GM23338 (cell line): ENCODE measurements at regions not wholly inside any gene's neighbourhood (a gene's known extent, or its start where the extent isn't known, plus 50 kb on each side); places are given as distances from the start of the nearest gene placed in this dataset.

Source experiments
- ATAC-seq: fragments of 200-7000 bp; cut with Tn5 transposase; 3 replicates; pipeline ENCODE4 v1.9.1; 2020
- DNase-seq: peaks from one replicate; pipeline ENCODE4 v3.0.0-alpha.2; 2015; ENCODE audit warnings: low spot score
- H2AFZ ChIP-seq: fragments of 200-600 bp; sonication (generic); 2 replicates; pipeline ENCODE4 v1.8.0; 2016; ENCODE audit warnings: antibody characterized with exemption, mild to moderate bottlenecking, moderate library complexity
- H3F3A ChIP-seq: fragments of 200-600 bp; sonication (generic); replicated peaks from 2 replicates; pipeline ENCODE4 v1.8.0; 2017; ENCODE audit warnings: antibody characterized with exemption, mixed run types, low read depth
- H3K27ac ChIP-seq: fragments of 200-600 bp; sonication (generic); 2 replicates; pipeline ENCODE4 v1.6.1; 2016; ENCODE audit warnings: low read depth
- H3K27me3 ChIP-seq: fragments of 200-600 bp; sonication (generic); 2 replicates; pipeline ENCODE4 v1.8.0; 2016; ENCODE audit warnings: mild to moderate bottlenecking, mixed run types, moderate library complexity; ENCODE audit not compliant: insufficient read depth
- H3K36me3 ChIP-seq: fragments of 200-600 bp; sonication (generic); 2 replicates; pipeline ENCODE4 v1.8.0; 2016; ENCODE audit warnings: mild to moderate bottlenecking; ENCODE audit not compliant: insufficient read depth
- H3K4me1 ChIP-seq: fragments of 200-600 bp; sonication (generic); 2 replicates; pipeline ENCODE4 v1.8.0; 2016; ENCODE audit warnings: mild to moderate bottlenecking, moderate library complexity; ENCODE audit not compliant: insufficient read depth
- H3K4me2 ChIP-seq: fragments of 200-600 bp; sonication (generic); 2 replicates; pipeline ENCODE4 v1.7.1; 2017; ENCODE audit warnings: mixed run types
- H3K4me3 ChIP-seq: fragments of 200-600 bp; sonication (generic); 2 replicates; pipeline ENCODE4 v1.6.1; 2016; ENCODE audit warnings: mixed run types
- H3K79me2 ChIP-seq: fragments of 200-600 bp; sonication (generic); replicated peaks from 2 replicates; pipeline ENCODE4 v1.8.0; 2017; ENCODE audit warnings: mild to moderate bottlenecking; ENCODE audit not compliant: insufficient read depth
- H3K9me2 ChIP-seq: fragments of 200-600 bp; sonication (generic); 2 replicates; pipeline ENCODE4 v1.8.0; 2017; ENCODE audit not compliant: insufficient read depth
- H4K20me1 ChIP-seq: fragments of 200-600 bp; sonication (generic); replicated peaks from 2 replicates; pipeline ENCODE4 v1.8.0; 2017; ENCODE audit warnings: mild to moderate bottlenecking; ENCODE audit not compliant: insufficient read depth
- H3K27ac Mint-ChIP-seq: 2 replicates; pipeline ENCODE4 v1.8.0; 2020; ENCODE audit warnings: inconsistent platforms, mild to moderate bottlenecking, moderate library complexity, mixed read lengths
- H3K27me3 Mint-ChIP-seq: 3 replicates; pipeline ENCODE4 v1.8.0; 2022; ENCODE audit warnings: low read depth, mild to moderate bottlenecking, moderate library complexity, mixed read lengths, inconsistent platforms; ENCODE audit not compliant: insufficient read depth, poor library complexity
- H3K36me3 Mint-ChIP-seq: 3 replicates; pipeline ENCODE4 v1.8.0; 2021; ENCODE audit warnings: low read depth, mild to moderate bottlenecking, inconsistent platforms, moderate library complexity, mixed read lengths
- H3K4me1 Mint-ChIP-seq: 3 replicates; pipeline ENCODE4 v1.8.0; 2020; ENCODE audit warnings: mild to moderate bottlenecking, inconsistent platforms, mixed read lengths
- H3K4me3 Mint-ChIP-seq: 3 replicates; pipeline ENCODE4 v1.8.0; 2021; ENCODE audit warnings: moderate library complexity, mild to moderate bottlenecking, inconsistent platforms, mixed read lengths
- H3K9me3 Mint-ChIP-seq: 3 replicates; pipeline ENCODE4 v1.8.0; 2020; ENCODE audit warnings: moderate library complexity, mild to moderate bottlenecking, inconsistent platforms, mixed read lengths
- CREB1 ChIP-seq: fragments of 250-450 bp; sonication (Bioruptor Pico); IDR thresholded peaks from 2 replicates; pipeline ENCODE4 v1.5.0; 2020; ENCODE audit warnings: low read depth, mild to moderate bottlenecking, moderate library complexity
- EZH2 ChIP-seq: fragments of 200-600 bp; sonication (generic); IDR thresholded peaks from one replicate; pipeline ENCODE4 v1.8.0; 2017; ENCODE audit warnings: antibody characterized with exemption, mild to moderate bottlenecking, low read depth; ENCODE audit not compliant: unreplicated experiment
- EZH2phosphoT487 ChIP-seq: fragments of 200-600 bp; sonication (generic); IDR thresholded peaks from one replicate; pipeline ENCODE4 v1.8.1; 2018; ENCODE audit warnings: antibody characterized with exemption; ENCODE audit not compliant: unreplicated experiment
- JUNB ChIP-seq: IDR thresholded peaks from one replicate; pipeline ENCODE4 v1.6.1; 2016; ENCODE audit warnings: antibody characterized with exemption; ENCODE audit not compliant: unreplicated experiment
- NANOG ChIP-seq: IDR thresholded peaks from 2 replicates; pipeline ENCODE4 v1.6.1; 2016; ENCODE audit warnings: antibody characterized with exemption, borderline replicate concordance
- POLR2AphosphoS5 ChIP-seq: IDR thresholded peaks from 2 replicates; pipeline ENCODE4 v1.6.1; 2016; ENCODE audit warnings: antibody characterized with exemption, low read depth
- ZNF114 ChIP-seq: fragments of 250-450 bp; sonication (Bioruptor Pico); IDR thresholded peaks from 2 replicates; pipeline ENCODE4 v1.5.0; 2020; ENCODE audit warnings: mild to moderate bottlenecking, moderate library complexity
- ZNF331 ChIP-seq: fragments of 250-450 bp; sonication (Bioruptor Pico); IDR thresholded peaks from 2 replicates; pipeline ENCODE4 v1.5.0; 2020; ENCODE audit warnings: low read depth, mild to moderate bottlenecking, moderate library complexity
- TF ChIP-seq, protein P1 (sequence below): IDR thresholded peaks from 2 replicates; pipeline ENCODE4 v1.6.1; 2016; ENCODE audit warnings: antibody characterized with exemption
- TF ChIP-seq, protein P2 (sequence below): fragments of 250-450 bp; sonication (Bioruptor Pico); IDR thresholded peaks from 2 replicates; pipeline ENCODE4 v1.5.0; 2020; ENCODE audit warnings: mild to moderate bottlenecking, moderate library complexity
- TF ChIP-seq, protein P3 (sequence below), 2 experiments: fragments of 200-600 bp in 1 of 2; sonication (generic) in 1 of 2; conservative IDR thresholded peaks; 2 replicates each; pipeline versions ENCODE4 v1.5.1 to v1.6.1; 2016 to 2017; ENCODE audit warnings: antibody characterized with exemption in 2 of 2, low read depth in 2 of 2, mild to moderate bottlenecking in 2 of 2, moderate library complexity in 1 of 2

DNA sequence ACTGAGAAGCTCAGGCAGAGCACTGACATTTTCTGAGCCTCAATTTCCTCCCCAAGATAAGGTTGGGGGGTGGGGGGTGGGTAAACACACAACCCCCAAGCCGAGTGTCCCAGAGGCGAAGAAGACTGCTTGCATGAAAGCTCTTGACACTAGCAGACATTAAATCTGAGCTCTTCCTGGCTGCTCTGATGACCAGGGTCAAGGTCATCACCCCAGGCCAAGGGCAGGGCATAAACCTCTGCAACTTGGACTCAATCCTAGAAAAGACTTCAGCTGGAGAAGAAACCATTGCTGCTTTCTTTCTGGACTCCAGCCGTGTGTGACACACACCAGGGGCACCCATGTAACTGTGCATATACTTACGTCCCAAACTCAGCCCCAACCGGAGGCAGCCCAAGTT, 109.0 kb downstream of the BANF2 start:
- no peak overlapping the region for H3K4me3 Mint-ChIP-seq
- H3K4me2 ChIP-seq, result no peak overlapping the region

DNA sequence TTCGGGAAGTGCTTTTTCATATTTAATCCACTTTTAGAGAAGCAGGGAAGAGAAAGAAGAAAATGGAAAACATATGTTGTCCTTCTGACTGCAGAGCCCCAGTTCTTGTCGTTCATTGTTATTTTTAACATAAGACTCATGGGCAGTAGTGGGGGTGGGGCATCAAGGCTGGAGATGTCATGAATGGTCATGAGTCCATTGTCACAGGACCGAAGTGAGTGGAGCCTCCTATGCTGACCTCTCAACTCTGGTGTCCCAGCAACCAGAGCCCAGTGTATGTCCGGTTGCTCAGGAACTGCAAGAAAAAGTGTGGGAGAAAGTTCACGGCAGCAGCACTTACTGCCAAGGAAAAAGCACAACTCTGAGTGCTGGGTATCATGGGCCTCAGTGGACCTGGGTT, 108.6 kb downstream of the BANF2 start:
- Histone ChIP-seq H3K79me2 (no peaks in the 10 kb centered on the region), H3K36me3 (no peaks in the 10 kb centered on the region), H3K4me2 (no peak overlapping the region), H3K4me1 (peaks cover 9% of the 10 kb centered on the region; the same call in 1 of the 2 replicates), H3K9me2 (peaks cover 2% of the 10 kb centered on the region; the same call in 1 of the 2 replicates), H3K27ac (no peak overlapping the region), H3F3A (no peaks in the 10 kb centered on the region), H2AFZ (no peak overlapping the region), H4K20me1 (no peaks in the 10 kb centered on the region), H3K4me3 (no peak overlapping the region), H3K27me3 (no peaks in the 10 kb centered on the region)
- Mint-ChIP-seq H3K36me3 (no peaks in the 10 kb centered on the region), H3K27ac (no peak overlapping the region), H3K4me1 (peaks cover 13% of the 10 kb centered on the region), H3K27me3 (no peaks in the 10 kb centered on the region), H3K4me3 (no peak overlapping the region), H3K9me3 (no peaks in the 10 kb centered on the region)
- ATAC-seq (no peak), DNase-seq (no peak)
- TF ChIP-seq, protein P1, sequence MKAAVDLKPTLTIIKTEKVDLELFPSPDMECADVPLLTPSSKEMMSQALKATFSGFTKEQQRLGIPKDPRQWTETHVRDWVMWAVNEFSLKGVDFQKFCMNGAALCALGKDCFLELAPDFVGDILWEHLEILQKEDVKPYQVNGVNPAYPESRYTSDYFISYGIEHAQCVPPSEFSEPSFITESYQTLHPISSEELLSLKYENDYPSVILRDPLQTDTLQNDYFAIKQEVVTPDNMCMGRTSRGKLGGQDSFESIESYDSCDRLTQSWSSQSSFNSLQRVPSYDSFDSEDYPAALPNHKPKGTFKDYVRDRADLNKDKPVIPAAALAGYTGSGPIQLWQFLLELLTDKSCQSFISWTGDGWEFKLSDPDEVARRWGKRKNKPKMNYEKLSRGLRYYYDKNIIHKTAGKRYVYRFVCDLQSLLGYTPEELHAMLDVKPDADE, result no peak
- TF ChIP-seq NANOG, result no peak
- TF ChIP-seq JUNB, result no peak
- TF ChIP-seq POLR2AphosphoS5, result no peak
- TF ChIP-seq, protein P2, sequence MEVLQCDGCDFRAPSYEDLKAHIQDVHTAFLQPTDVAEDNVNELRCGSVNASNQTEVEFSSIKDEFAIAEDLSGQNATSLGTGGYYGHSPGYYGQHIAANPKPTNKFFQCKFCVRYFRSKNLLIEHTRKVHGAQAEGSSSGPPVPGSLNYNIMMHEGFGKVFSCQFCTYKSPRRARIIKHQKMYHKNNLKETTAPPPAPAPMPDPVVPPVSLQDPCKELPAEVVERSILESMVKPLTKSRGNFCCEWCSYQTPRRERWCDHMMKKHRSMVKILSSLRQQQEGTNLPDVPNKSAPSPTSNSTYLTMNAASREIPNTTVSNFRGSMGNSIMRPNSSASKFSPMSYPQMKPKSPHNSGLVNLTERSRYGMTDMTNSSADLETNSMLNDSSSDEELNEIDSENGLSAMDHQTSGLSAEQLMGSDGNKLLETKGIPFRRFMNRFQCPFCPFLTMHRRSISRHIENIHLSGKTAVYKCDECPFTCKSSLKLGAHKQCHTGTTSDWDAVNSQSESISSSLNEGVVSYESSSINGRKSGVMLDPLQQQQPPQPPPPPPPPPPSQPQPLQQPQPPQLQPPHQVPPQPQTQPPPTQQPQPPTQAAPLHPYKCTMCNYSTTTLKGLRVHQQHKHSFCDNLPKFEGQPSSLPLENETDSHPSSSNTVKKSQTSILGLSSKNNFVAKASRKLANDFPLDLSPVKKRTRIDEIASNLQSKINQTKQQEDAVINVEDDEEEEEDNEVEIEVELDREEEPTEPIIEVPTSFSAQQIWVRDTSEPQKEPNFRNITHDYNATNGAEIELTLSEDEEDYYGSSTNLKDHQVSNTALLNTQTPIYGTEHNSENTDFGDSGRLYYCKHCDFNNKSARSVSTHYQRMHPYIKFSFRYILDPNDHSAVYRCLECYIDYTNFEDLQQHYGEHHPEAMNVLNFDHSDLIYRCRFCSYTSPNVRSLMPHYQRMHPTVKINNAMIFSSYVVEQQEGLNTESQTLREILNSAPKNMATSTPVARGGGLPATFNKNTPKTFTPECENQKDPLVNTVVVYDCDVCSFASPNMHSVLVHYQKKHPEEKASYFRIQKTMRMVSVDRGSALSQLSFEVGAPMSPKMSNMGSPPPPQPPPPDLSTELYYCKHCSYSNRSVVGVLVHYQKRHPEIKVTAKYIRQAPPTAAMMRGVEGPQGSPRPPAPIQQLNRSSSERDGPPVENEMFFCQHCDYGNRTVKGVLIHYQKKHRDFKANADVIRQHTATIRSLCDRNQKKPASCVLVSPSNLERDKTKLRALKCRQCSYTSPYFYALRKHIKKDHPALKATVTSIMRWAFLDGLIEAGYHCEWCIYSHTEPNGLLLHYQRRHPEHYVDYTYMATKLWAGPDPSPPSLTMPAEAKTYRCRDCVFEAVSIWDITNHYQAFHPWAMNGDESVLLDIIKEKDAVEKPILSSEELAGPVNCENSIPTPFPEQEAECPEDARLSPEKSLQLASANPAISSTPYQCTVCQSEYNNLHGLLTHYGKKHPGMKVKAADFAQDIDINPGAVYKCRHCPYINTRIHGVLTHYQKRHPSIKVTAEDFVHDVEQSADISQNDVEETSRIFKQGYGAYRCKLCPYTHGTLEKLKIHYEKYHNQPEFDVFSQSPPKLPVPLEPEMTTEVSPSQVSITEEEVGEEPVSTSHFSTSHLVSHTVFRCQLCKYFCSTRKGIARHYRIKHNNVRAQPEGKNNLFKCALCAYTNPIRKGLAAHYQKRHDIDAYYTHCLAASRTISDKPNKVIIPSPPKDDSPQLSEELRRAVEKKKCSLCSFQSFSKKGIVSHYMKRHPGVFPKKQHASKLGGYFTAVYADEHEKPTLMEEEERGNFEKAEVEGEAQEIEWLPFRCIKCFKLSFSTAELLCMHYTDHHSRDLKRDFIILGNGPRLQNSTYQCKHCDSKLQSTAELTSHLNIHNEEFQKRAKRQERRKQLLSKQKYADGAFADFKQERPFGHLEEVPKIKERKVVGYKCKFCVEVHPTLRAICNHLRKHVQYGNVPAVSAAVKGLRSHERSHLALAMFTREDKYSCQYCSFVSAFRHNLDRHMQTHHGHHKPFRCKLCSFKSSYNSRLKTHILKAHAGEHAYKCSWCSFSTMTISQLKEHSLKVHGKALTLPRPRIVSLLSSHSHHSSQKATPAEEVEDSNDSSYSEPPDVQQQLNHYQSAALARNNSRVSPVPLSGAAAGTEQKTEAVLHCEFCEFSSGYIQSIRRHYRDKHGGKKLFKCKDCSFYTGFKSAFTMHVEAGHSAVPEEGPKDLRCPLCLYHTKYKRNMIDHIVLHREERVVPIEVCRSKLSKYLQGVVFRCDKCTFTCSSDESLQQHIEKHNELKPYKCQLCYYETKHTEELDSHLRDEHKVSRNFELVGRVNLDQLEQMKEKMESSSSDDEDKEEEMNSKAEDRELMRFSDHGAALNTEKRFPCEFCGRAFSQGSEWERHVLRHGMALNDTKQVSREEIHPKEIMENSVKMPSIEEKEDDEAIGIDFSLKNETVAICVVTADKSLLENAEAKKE (CRISPR knock-in tag), result no peak
- TF ChIP-seq EZH2, result no peak
- TF ChIP-seq, protein P3, sequence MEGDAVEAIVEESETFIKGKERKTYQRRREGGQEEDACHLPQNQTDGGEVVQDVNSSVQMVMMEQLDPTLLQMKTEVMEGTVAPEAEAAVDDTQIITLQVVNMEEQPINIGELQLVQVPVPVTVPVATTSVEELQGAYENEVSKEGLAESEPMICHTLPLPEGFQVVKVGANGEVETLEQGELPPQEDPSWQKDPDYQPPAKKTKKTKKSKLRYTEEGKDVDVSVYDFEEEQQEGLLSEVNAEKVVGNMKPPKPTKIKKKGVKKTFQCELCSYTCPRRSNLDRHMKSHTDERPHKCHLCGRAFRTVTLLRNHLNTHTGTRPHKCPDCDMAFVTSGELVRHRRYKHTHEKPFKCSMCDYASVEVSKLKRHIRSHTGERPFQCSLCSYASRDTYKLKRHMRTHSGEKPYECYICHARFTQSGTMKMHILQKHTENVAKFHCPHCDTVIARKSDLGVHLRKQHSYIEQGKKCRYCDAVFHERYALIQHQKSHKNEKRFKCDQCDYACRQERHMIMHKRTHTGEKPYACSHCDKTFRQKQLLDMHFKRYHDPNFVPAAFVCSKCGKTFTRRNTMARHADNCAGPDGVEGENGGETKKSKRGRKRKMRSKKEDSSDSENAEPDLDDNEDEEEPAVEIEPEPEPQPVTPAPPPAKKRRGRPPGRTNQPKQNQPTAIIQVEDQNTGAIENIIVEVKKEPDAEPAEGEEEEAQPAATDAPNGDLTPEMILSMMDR (conservative IDR thresholded peaks at IDR 0.05; ENCODE audit: low read depth in 2 of 2), result no peak
- TF ChIP-seq EZH2phosphoT487, result no peak

More for the DNA sequence above, 109.0 kb downstream of the BANF2 start:
- Histone ChIP-seq H4K20me1 (no peaks in the 10 kb centered on the region), H3K27me3 (no peaks in the 10 kb centered on the region), H3K9me2 (peaks cover 2% of the 10 kb centered on the region; the same call in 1 of the 2 replicates), H3K4me1 (peaks cover 9% of the 10 kb centered on the region; the same call in 1 of the 2 replicates), H2AFZ (no peak overlapping the region), H3K79me2 (no peaks in the 10 kb centered on the region), H3K36me3 (no peaks in the 10 kb centered on the region), H3F3A (no peaks in the 10 kb centered on the region), H3K27ac (no peak overlapping the region), H3K4me3 (no peak overlapping the region)
- no peak for TF ChIP-seq ZNF331 (CRISPR knock-in tag)
- no peak for TF ChIP-seq ZNF114 (CRISPR knock-in tag)
- TF ChIP-seq, protein P1, result no peak
- TF ChIP-seq CREB1 (CRISPR knock-in tag), result no peak
- DNase-seq (no peak), ATAC-seq (no peak)
- no peaks in the 10 kb centered on the region for H3K9me3 Mint-ChIP-seq
- H3K27ac Mint-ChIP-seq, result no peak overlapping the region
- H3K27me3 Mint-ChIP-seq, result no peaks in the 10 kb centered on the region
- H3K36me3 Mint-ChIP-seq, result no peaks in the 10 kb centered on the region
- peaks cover 13% of the 10 kb centered on the region for H3K4me1 Mint-ChIP-seq
